ENCODE measurements at regions not wholly inside any gene's neighbourhood (a gene's known extent, or its start where the extent isn't known, plus 50 kb on each side); places are given as distances from the start of the nearest gene placed in this dataset.

- no peaks in the 10 kb centered on the region for H3F3A ChIP-seq (ENCODE audit: insufficient read depth, low read length)
- H2AFZ ChIP-seq (ENCODE audit: low read length), result no peak overlapping the region
- H3K4me1 ChIP-seq (ENCODE audit: low read length), result no peaks in the 10 kb centered on the region
- H3K36me3 ChIP-seq (replicated peaks; ENCODE audit: insufficient read depth, low read length), result no peaks in the 10 kb centered on the region
- no peak overlapping the region for H3K9ac ChIP-seq (ENCODE audit: low read length)
- H3K4me3 ChIP-seq (ENCODE audit: low read length), result no peak overlapping the region
- no peaks in the 10 kb centered on the region for H4K20me1 ChIP-seq (ENCODE audit: insufficient read depth, low read length)
- H3K9me2 ChIP-seq (replicated peaks; ENCODE audit: insufficient read depth, low read length), result no peaks in the 10 kb centered on the region
- no peak overlapping the region for H3K27ac ChIP-seq (ENCODE audit: low read length)
- H3K79me2 ChIP-seq (ENCODE audit: low read length), result no peaks in the 10 kb centered on the region
- no peak overlapping the region for H3K4me2 ChIP-seq (ENCODE audit: low read depth, low read length)
- no peaks in the 10 kb centered on the region for H3K27me3 ChIP-seq (replicated peaks; ENCODE audit: insufficient read depth, low read length)
- no peak for DNase-seq
- TF ChIP-seq EZH2 (optimal IDR thresholded peaks at IDR 0.05; ENCODE audit: low read depth, low read length) (no peak), CTCF (IDR thresholded peaks at IDR 0.05; ENCODE audit: low read length) (no peak), EZH2phosphoT487 (IDR thresholded peaks at IDR 0.05; ENCODE audit: low read length) (no peak)
- H3K9me3 ChIP-seq (replicated peaks; ENCODE audit: insufficient read depth, low read length), result no peaks in the 10 kb centered on the region
Observed at GRCh38 chr12:85588221-85588620, 248.0 kb downstream of the RASSF9 start.

GRCh38 chr12:85600841-85601240 lies 235.4 kb downstream of the RASSF9 start:
- no peaks in the 10 kb centered on the region; the same call in 1 of the 2 replicates for H4K20me1 ChIP-seq (ENCODE audit: insufficient read depth, low read length)
- H3K27me3 ChIP-seq (replicated peaks; ENCODE audit: insufficient read depth, low read length), result no peaks in the 10 kb centered on the region
- H3K4me3 ChIP-seq (ENCODE audit: low read length), result no peak overlapping the region
- H3K36me3 ChIP-seq (replicated peaks; ENCODE audit: insufficient read depth, low read length), result no peaks in the 10 kb centered on the region
- no peaks in the 10 kb centered on the region for H3K9me3 ChIP-seq (replicated peaks; ENCODE audit: insufficient read depth, low read length)
- no peak overlapping the region for H3K27ac ChIP-seq (ENCODE audit: low read length)
- TF ChIP-seq EZH2 (optimal IDR thresholded peaks at IDR 0.05; ENCODE audit: low read depth, low read length) (no peak), CTCF (IDR thresholded peaks at IDR 0.05; ENCODE audit: low read length) (no peak), EZH2phosphoT487 (IDR thresholded peaks at IDR 0.05; ENCODE audit: low read length) (no peak)
- H3K9me2 ChIP-seq (replicated peaks; ENCODE audit: insufficient read depth, low read length), result no peaks in the 10 kb centered on the region
- H3K4me2 ChIP-seq (ENCODE audit: low read depth, low read length), result no peak overlapping the region
- no peaks in the 10 kb centered on the region for H3K79me2 ChIP-seq (ENCODE audit: low read length)
- no peak for DNase-seq
- no peaks in the 10 kb centered on the region for H3K4me1 ChIP-seq (ENCODE audit: low read length)
- H3F3A ChIP-seq (ENCODE audit: insufficient read depth, low read length), result no peaks in the 10 kb centered on the region
- no peak overlapping the region for H3K9ac ChIP-seq (ENCODE audit: low read length)
- no peak overlapping the region for H2AFZ ChIP-seq (ENCODE audit: low read length)

DNA sequence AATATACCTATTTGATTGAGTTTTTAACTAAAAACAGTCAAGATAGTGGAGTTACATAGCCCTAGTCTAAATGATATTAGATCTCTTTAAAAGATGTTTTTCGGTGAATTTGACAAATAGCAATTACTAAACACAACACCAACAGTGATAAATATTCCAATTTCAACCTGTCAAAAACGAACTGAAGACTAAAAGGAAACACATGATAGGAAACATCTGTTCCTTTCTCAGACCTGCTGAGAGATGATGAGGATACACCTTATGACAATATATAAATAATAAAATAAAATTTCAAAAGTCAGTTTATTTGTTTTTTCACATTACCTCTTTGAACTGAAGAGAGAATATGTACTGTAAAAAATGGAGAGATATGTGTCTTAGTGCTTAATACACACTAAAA lies 232.7 kb downstream of the RASSF9 start:
- no peak for DNase-seq
- no peak for TF ChIP-seq EZH2phosphoT487 (IDR thresholded peaks at IDR 0.05; ENCODE audit: low read length)
- no peak for TF ChIP-seq CTCF (IDR thresholded peaks at IDR 0.05; ENCODE audit: low read length)
- no peak for TF ChIP-seq EZH2 (optimal IDR thresholded peaks at IDR 0.05; ENCODE audit: low read depth, low read length)
- Histone ChIP-seq H3K9me3 (replicated peaks; ENCODE audit: insufficient read depth, low read length) (no peaks in the 10 kb centered on the region), H3K27ac (ENCODE audit: low read length) (no peak overlapping the region), H3K4me1 (ENCODE audit: low read length) (no peaks in the 10 kb centered on the region), H3K9me2 (replicated peaks; ENCODE audit: insufficient read depth, low read length) (no peaks in the 10 kb centered on the region), H3K9ac (ENCODE audit: low read length) (no peak overlapping the region), H3K36me3 (replicated peaks; ENCODE audit: insufficient read depth, low read length) (no peaks in the 10 kb centered on the region), H2AFZ (ENCODE audit: low read length) (no peak overlapping the region), H3K4me2 (ENCODE audit: low read depth, low read length) (no peak overlapping the region), H3K79me2 (ENCODE audit: low read length) (no peaks in the 10 kb centered on the region), H4K20me1 (ENCODE audit: insufficient read depth, low read length) (no peaks in the 10 kb centered on the region; the same call in 1 of the 2 replicates), H3K27me3 (replicated peaks; ENCODE audit: insufficient read depth, low read length) (no peaks in the 10 kb centered on the region), H3F3A (ENCODE audit: insufficient read depth, low read length) (no peaks in the 10 kb centered on the region), H3K4me3 (ENCODE audit: low read length) (no peak overlapping the region)
